Lower leg skin (tissue), 3 donors: ENCODE measurements at regions not wholly inside any gene's neighbourhood (a gene's known extent, or its start where the extent isn't known, plus 50 kb on each side); places are given as distances from the start of the nearest gene placed in this dataset.

Source experiments
- CTCF ChIP-seq, 3 donors: fragments of 450-650 bp; IDR thresholded peaks; one replicate each; pipeline ENCODE4 v1.5.1; 2016; ENCODE audit warnings: antibody characterized with exemption in 3 of 3, mild to moderate bottlenecking in 3 of 3, moderate library complexity in 2 of 3
- POLR2A ChIP-seq, 2 donors: fragments of 450-650 bp; IDR thresholded peaks; one replicate each; pipeline ENCODE4 v1.6.1; 2016 to 2017; ENCODE audit warnings: antibody characterized with exemption in 2 of 2, mild to moderate bottlenecking in 1 of 2, moderate library complexity in 1 of 2

GRCh38 chr5:34570721-34571676 is 85.1 kb upstream of the RAI14 start:
- TF ChIP-seq CTCF (IDR thresholded peaks at IDR 0.05), result no peak
- TF ChIP-seq POLR2A (IDR thresholded peaks at IDR 0.05), result no peak
